22Rv1 (cell line): ENCODE measurements at regions not wholly inside any gene's neighbourhood (a gene's known extent, or its start where the extent isn't known, plus 50 kb on each side); places are given as distances from the start of the nearest gene placed in this dataset.

Experiments used
- CTCF ChIP-seq: fragments of 450-650 bp; IDR thresholded peaks from 2 replicates; pipeline ENCODE4 v1.5.1; 2017; ENCODE audit warnings: mild to moderate bottlenecking
- ZFX ChIP-seq: fragments of 450-650 bp; IDR thresholded peaks from 2 replicates; pipeline ENCODE4 v1.6.1; 2017; ENCODE audit warnings: antibody characterized with exemption, borderline replicate concordance

- TF ChIP-seq CTCF = no peak
- TF ChIP-seq ZFX = no peak
Observed at GRCh38 chrX:13147733-13148132, 103.3 kb upstream of the FAM9C start.
